NT2/D1 (cell line): ENCODE measurements at regions not wholly inside any gene's neighbourhood (a gene's known extent, or its start where the extent isn't known, plus 50 kb on each side); places are given as distances from the start of the nearest gene placed in this dataset.
"Not testable (repeated sequence)": the region's sequence is repeated elsewhere in the genome, so short reads cannot be mapped to it uniquely, and the experiment has no call there.

ENCODE experiments used
- SUZ12 ChIP-seq: IDR thresholded peaks from 2 replicates; pipeline ENCODE4 v1.6.1; 2011; ENCODE audit not compliant: insufficient read length, insufficient read depth; ENCODE audit errors: extremely low read depth
- YY1 ChIP-seq: IDR thresholded peaks from 2 replicates; pipeline ENCODE4 v1.6.1; 2011; ENCODE audit not compliant: insufficient read length, insufficient read depth
- ZNF274 ChIP-seq: IDR thresholded peaks from 2 replicates; pipeline ENCODE4 v1.6.1; 2011; ENCODE audit warnings: mild to moderate bottlenecking, low read depth, low read length

GRCh38 chr17:77805970-77806369 is 152.5 kb upstream of the TNRC6C start:
- TF ChIP-seq YY1, ZNF274, SUZ12: not testable (repeated sequence)
